ENCODE measurements at regions not wholly inside any gene's neighbourhood (a gene's known extent, or its start where the extent isn't known, plus 50 kb on each side); places are given as distances from the start of the nearest gene placed in this dataset.

DNA sequence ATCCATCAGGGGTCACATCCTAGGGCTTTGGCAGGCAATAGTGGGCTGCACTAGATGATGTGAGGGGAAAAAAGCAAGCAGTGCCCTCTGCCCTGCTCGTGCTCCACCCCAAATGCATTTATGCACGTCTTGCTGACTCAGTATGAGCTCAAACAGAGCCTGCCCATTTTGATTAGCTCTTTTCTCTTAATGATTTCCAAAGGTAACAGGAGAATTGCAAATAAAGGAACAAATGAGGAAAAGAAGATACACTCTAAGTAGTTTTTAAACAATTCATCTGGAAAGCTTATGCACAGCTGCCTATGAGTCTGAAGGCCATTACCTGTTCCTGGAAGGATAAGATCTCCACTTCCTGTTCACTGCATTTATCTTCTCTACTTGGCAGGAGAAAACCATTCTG lies 364.2 kb downstream of the TMEM232 start (continued):
- TF ChIP-seq SUZ12 (IDR thresholded peaks at IDR 0.05; ENCODE audit: low read length) (no peak), TAF1 (IDR thresholded peaks at IDR 0.05; ENCODE audit: low read depth, low read length) (no peak), TBP (IDR thresholded peaks at IDR 0.05; ENCODE audit: low read depth, low read length) (no peak), BRCA1 (IDR thresholded peaks at IDR 0.05; ENCODE audit: low read depth, low read length) (no peak), YY1 (IDR thresholded peaks at IDR 0.05; ENCODE audit: low read depth, low read length) (no peak)
- TF ChIP-seq, protein P1, sequence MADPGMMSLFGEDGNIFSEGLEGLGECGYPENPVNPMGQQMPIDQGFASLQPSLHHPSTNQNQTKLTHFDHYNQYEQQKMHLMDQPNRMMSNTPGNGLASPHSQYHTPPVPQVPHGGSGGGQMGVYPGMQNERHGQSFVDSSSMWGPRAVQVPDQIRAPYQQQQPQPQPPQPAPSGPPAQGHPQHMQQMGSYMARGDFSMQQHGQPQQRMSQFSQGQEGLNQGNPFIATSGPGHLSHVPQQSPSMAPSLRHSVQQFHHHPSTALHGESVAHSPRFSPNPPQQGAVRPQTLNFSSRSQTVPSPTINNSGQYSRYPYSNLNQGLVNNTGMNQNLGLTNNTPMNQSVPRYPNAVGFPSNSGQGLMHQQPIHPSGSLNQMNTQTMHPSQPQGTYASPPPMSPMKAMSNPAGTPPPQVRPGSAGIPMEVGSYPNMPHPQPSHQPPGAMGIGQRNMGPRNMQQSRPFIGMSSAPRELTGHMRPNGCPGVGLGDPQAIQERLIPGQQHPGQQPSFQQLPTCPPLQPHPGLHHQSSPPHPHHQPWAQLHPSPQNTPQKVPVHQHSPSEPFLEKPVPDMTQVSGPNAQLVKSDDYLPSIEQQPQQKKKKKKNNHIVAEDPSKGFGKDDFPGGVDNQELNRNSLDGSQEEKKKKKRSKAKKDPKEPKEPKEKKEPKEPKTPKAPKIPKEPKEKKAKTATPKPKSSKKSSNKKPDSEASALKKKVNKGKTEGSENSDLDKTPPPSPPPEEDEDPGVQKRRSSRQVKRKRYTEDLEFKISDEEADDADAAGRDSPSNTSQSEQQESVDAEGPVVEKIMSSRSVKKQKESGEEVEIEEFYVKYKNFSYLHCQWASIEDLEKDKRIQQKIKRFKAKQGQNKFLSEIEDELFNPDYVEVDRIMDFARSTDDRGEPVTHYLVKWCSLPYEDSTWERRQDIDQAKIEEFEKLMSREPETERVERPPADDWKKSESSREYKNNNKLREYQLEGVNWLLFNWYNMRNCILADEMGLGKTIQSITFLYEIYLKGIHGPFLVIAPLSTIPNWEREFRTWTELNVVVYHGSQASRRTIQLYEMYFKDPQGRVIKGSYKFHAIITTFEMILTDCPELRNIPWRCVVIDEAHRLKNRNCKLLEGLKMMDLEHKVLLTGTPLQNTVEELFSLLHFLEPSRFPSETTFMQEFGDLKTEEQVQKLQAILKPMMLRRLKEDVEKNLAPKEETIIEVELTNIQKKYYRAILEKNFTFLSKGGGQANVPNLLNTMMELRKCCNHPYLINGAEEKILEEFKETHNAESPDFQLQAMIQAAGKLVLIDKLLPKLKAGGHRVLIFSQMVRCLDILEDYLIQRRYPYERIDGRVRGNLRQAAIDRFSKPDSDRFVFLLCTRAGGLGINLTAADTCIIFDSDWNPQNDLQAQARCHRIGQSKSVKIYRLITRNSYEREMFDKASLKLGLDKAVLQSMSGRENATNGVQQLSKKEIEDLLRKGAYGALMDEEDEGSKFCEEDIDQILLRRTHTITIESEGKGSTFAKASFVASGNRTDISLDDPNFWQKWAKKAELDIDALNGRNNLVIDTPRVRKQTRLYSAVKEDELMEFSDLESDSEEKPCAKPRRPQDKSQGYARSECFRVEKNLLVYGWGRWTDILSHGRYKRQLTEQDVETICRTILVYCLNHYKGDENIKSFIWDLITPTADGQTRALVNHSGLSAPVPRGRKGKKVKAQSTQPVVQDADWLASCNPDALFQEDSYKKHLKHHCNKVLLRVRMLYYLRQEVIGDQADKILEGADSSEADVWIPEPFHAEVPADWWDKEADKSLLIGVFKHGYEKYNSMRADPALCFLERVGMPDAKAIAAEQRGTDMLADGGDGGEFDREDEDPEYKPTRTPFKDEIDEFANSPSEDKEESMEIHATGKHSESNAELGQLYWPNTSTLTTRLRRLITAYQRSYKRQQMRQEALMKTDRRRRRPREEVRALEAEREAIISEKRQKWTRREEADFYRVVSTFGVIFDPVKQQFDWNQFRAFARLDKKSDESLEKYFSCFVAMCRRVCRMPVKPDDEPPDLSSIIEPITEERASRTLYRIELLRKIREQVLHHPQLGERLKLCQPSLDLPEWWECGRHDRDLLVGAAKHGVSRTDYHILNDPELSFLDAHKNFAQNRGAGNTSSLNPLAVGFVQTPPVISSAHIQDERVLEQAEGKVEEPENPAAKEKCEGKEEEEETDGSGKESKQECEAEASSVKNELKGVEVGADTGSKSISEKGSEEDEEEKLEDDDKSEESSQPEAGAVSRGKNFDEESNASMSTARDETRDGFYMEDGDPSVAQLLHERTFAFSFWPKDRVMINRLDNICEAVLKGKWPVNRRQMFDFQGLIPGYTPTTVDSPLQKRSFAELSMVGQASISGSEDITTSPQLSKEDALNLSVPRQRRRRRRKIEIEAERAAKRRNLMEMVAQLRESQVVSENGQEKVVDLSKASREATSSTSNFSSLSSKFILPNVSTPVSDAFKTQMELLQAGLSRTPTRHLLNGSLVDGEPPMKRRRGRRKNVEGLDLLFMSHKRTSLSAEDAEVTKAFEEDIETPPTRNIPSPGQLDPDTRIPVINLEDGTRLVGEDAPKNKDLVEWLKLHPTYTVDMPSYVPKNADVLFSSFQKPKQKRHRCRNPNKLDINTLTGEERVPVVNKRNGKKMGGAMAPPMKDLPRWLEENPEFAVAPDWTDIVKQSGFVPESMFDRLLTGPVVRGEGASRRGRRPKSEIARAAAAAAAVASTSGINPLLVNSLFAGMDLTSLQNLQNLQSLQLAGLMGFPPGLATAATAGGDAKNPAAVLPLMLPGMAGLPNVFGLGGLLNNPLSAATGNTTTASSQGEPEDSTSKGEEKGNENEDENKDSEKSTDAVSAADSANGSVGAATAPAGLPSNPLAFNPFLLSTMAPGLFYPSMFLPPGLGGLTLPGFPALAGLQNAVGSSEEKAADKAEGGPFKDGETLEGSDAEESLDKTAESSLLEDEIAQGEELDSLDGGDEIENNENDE (IDR thresholded peaks at IDR 0.05; ENCODE audit: insufficient replicate concordance, low read length), result no peak
- TF ChIP-seq, protein P2, sequence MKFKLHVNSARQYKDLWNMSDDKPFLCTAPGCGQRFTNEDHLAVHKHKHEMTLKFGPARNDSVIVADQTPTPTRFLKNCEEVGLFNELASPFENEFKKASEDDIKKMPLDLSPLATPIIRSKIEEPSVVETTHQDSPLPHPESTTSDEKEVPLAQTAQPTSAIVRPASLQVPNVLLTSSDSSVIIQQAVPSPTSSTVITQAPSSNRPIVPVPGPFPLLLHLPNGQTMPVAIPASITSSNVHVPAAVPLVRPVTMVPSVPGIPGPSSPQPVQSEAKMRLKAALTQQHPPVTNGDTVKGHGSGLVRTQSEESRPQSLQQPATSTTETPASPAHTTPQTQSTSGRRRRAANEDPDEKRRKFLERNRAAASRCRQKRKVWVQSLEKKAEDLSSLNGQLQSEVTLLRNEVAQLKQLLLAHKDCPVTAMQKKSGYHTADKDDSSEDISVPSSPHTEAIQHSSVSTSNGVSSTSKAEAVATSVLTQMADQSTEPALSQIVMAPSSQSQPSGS (IDR thresholded peaks at IDR 0.05; ENCODE audit: low read length), result no peak
